Adrenal gland (tissue), 9 donors: ENCODE measurements at regions not wholly inside any gene's neighbourhood (a gene's known extent, or its start where the extent isn't known, plus 50 kb on each side); places are given as distances from the start of the nearest gene placed in this dataset.
"Not testable (repeated sequence)": the region's sequence is repeated elsewhere in the genome, so short reads cannot be mapped to it uniquely, and the experiment has no call there.

Experiments used
- DNase-seq, 7 donors: peaks; one replicate each; pipeline ENCODE4 v3.0.0-alpha.2; 2019 to 2020
- H3K27ac ChIP-seq, 5 donors: fragments of 200-600 bp; sonication (generic) in 4 of 5; 1 replicate in 3 of 5; 2 replicates in 2 of 5; pipeline versions ENCODE4 v1.5.1 to v1.8.0; 2016 to 2020; ENCODE audit warnings: mild to moderate bottlenecking in 1 of 5
- H3K27me3 ChIP-seq: fragments of 200-600 bp; 2 replicates; pipeline ENCODE4 v1.8.0; 2021
- H3K36me3 ChIP-seq, 2 donors: fragments of 200-600 bp; replicated peaks in 1 of 2; 1 replicate in 1 of 2; 2 replicates in 1 of 2; pipeline versions ENCODE4 v1.5.1 to v1.8.0; 2018 to 2022
- H3K4me1 ChIP-seq, 2 donors: fragments of 200-600 bp; replicated peaks in 1 of 2; 1 replicate in 1 of 2; 2 replicates in 1 of 2; pipeline versions ENCODE4 v1.5.1 to v1.8.0; 2018 to 2021
- H3K4me3 ChIP-seq, 4 donors: fragments of 200-600 bp; sonication (generic) in 3 of 4; one replicate each; pipeline ENCODE4 v1.5.1; 2016 to 2018
- H3K9me3 ChIP-seq, 3 donors: fragments of 200-600 bp; sonication (generic) in 1 of 3; replicated peaks in 1 of 3; 1 replicate in 2 of 3; 2 replicates in 1 of 3; pipeline versions ENCODE4 v1.5.1 to v1.8.0; 2016 to 2021
- CTCF ChIP-seq, 6 experiments: fragments of 450-650 bp in 4 of 6; fragments of 200-600 bp in 2 of 6; sonication (generic) in 1 of 6; IDR thresholded peaks; 1 replicate in 5 of 6; 2 replicates in 1 of 6; pipeline versions ENCODE4 v1.5.1 to v1.8.0; 2016 to 2021; ENCODE audit warnings: antibody characterized with exemption in 6 of 6, mild to moderate bottlenecking in 2 of 6, moderate library complexity in 1 of 6
- POLR2A ChIP-seq, 2 donors: fragments of 450-650 bp; IDR thresholded peaks; one replicate each; pipeline ENCODE4 v1.6.1; 2017; ENCODE audit warnings: antibody characterized with exemption in 2 of 2, mild to moderate bottlenecking in 2 of 2, moderate library complexity in 1 of 2
- WGBS, 4 donors: extraction: QIAGEN DNeasy Blood & Tissue Kit in 2 of 4; methylation state at CpG; one replicate each; pipeline versions ENCODE4 v1.1.5 to v1.1.7; 2013 to 2017; 5-methylcytosine and 5-hydroxymethylcytosine counted together
- intact Hi-C, 2 donors: fragments of 100-400 bp; cut with DNase I; formaldehyde crosslinking; loops; one replicate each; pipeline versions ENCODE4 v1.14.1 to v1.15.0; 2022 to 2023
- donor health status: healthy with polysubstance abuse.
- donor health status: Bipolar disorder and iron deficiency.
- donor health status: DM: yes; HTN: yes; CAD: no.
- donor health status: DM: no; HTN: no; CAD: no.
- donor health status: DM: no; HTN: no; CAD: no.

GRCh38 chr14:28398506-28398905, 368.1 kb upstream of the FOXG1 start:
- no peaks in the 10 kb centered on the region for H3K4me1 ChIP-seq
- peaks cover 0 to 5% (median 0%) of the 10 kb centered on the region in 3 donors for H3K9me3 ChIP-seq
- 65 to 71% (median 70%) methylated on average over 2 of the region's 2 CpGs for WGBS, 4 donors
- H3K27ac ChIP-seq, result no peak overlapping the region
- TF ChIP-seq CTCF (IDR thresholded peaks at IDR 0.05) (no peak), POLR2A (IDR thresholded peaks at IDR 0.05) (no peak)
- intact Hi-C loops, result no loop called here
- H3K27me3 ChIP-seq, result no peaks in the 10 kb centered on the region
- H3K4me3 ChIP-seq, result no peak overlapping the region
- no peak for DNase-seq
- no peaks in the 10 kb centered on the region for H3K36me3 ChIP-seq

- WGBS, 4 donors, result 78 to 80% methylated on average over 1 of the region's 4 CpGs; no CpG with 5 or more reads in 2 of the 4 donors
- H3K27ac ChIP-seq, DNase-seq, H3K27me3 ChIP-seq, H3K9me3 ChIP-seq, H3K36me3 ChIP-seq, intact Hi-C loops, H3K4me3 ChIP-seq, H3K4me1 ChIP-seq: not testable (repeated sequence)
These were observed 364.9 kb upstream of the FOXG1 start for GRCh38 chr14:28401705-28402104.

DNA sequence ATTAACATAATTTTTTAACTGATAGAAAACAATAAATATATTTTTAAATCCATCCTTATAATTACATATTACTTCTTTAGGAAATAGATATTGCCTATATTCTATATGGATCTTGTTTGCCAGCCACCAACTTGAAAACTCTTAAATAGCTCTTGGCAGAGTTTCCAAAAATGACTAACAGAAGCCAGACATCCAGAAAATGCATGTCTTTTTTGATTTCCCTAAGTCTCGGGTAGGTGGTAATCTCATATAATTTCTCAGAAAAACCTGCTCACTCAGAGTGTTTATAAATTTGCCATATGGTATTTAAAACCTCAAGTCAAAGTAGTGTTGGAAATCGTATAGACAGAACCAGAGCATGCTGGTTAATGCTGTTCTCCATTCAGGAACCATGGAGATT, 360.4 kb upstream of the FOXG1 start:
- 32 to 61% (median 44%) methylated on average over 2 of the region's 2 CpGs for WGBS, 4 donors
- DNase-seq, result no peak
- Histone ChIP-seq H3K9me3 (no peaks in the 10 kb centered on the region), H3K27me3 (no peaks in the 10 kb centered on the region), H3K4me1 (no peaks in the 10 kb centered on the region), H3K4me3 (no peak overlapping the region), H3K27ac (no peak overlapping the region), H3K36me3 (no peaks in the 10 kb centered on the region)
- no peak for TF ChIP-seq CTCF (IDR thresholded peaks at IDR 0.05)
- no peak for TF ChIP-seq POLR2A (IDR thresholded peaks at IDR 0.05)
- intact Hi-C loops, result no loop called here

DNA sequence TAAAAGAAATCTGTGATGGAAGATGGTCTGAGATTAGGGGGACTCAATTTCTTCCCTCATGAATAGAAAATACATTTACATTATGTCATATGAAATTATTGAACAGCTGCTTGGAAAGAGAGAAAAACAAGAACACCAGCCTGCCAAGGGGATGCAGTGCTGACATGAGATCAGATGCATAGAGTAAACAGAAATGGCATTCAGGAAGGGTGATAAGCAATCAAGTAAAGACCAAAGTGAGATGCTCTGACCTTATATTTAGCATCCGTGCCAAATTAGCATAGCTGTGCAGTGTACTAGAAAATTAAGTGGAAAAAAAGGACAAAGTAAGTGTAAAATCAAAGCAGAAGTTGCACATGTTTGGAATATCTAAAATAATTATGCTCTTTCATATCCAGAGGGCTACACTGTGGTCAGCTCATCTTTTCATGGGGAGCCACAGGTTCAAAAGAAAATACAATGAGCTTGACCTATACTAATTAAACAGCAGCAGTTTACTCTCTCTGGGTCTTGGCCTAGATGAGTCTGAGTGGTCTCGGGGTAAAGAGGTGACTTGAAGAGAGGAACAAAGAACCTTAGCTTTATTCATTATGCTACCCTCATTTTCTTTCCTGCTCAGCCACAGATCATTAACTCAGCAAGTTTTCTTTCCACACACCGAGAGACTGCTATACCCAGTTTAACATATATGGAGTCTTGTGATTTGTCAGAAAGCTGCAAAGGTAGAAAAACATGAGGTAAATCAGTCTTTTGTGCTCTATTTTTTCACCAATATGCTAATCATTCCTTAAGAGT, 359.4 kb upstream of the FOXG1 start:
- no peaks in the 10 kb centered on the region for H3K36me3 ChIP-seq
- 66 to 74% (median 73%) methylated on average over 3 of the region's 3 CpGs for WGBS, 4 donors
- no peaks in the 10 kb centered on the region for H3K4me1 ChIP-seq
- no peaks in the 10 kb centered on the region for H3K27me3 ChIP-seq
- no peaks in the 10 kb centered on the region for H3K9me3 ChIP-seq
- intact Hi-C loops, result no loop called here
- no peak for DNase-seq
- TF ChIP-seq POLR2A (IDR thresholded peaks at IDR 0.05) (no peak), CTCF (IDR thresholded peaks at IDR 0.05) (no peak)
- no peak overlapping the region for H3K27ac ChIP-seq
- no peak overlapping the region for H3K4me3 ChIP-seq

- intact Hi-C loops, result no loop called here
- no peaks in the 10 kb centered on the region for H3K27me3 ChIP-seq
- no peak for DNase-seq
- no peak overlapping the region for H3K4me3 ChIP-seq
- H3K9me3 ChIP-seq, result no peaks in the 10 kb centered on the region
- H3K27ac ChIP-seq, result no peak overlapping the region
- no peaks in the 10 kb centered on the region for H3K4me1 ChIP-seq
- no peaks in the 10 kb centered on the region for H3K36me3 ChIP-seq
- TF ChIP-seq CTCF (IDR thresholded peaks at IDR 0.05), result no peak
- no peak for TF ChIP-seq POLR2A (IDR thresholded peaks at IDR 0.05)
- WGBS, 4 donors, result 66 to 72% (median 71%) methylated on average over 3 of the region's 3 CpGs
These were observed 358.6 kb upstream of the FOXG1 start for GRCh38 chr14:28407996-28408395.
